ENCODE measurements at regions not wholly inside any gene's neighbourhood (a gene's known extent, or its start where the extent isn't known, plus 50 kb on each side); places are given as distances from the start of the nearest gene placed in this dataset.
A peak's percentile ranks its signal among the peaks of the same experiment; 100 is the strongest.

GRCh38 chrX:43003939-43004338, 226.0 kb upstream of the PPP1R2C start:
- POLR2A ChIA-PET (ENCODE audit: partially characterized antibody): no interaction called here
- H4K20me1 ChIP-seq (replicated peaks in 1 of 2; ENCODE audit: control insufficient read depth in 1 of 2, insufficient read depth in 2 of 2, low read length in 2 of 2): no peaks in the 10 kb centered on the region
- H2BK15ac ChIP-seq (ENCODE audit: low read length): no peak overlapping the region
- H3K56ac ChIP-seq (replicated peaks; ENCODE audit: insufficient read length, low read depth, low read length): no peak overlapping the region
- no peak overlapping the region for H3K23ac ChIP-seq (ENCODE audit: insufficient read length)
- H3K18ac ChIP-seq (ENCODE audit: extremely low read depth, low read length): no peak overlapping the region; the same call in 1 of the 2 replicates
- no peak overlapping the region for H2BK120ac ChIP-seq (replicated peaks; ENCODE audit: low read depth, low read length)
- no peak overlapping the region for H2AFZ ChIP-seq (ENCODE audit: low read length)
- no peak overlapping the region for H3K9ac ChIP-seq (replicated peaks in 1 of 4; ENCODE audit: extremely low read depth in 1 of 4, low read depth in 3 of 4, low read length in 3 of 4)
- no peaks in the 10 kb centered on the region for H3K79me2 ChIP-seq (ENCODE audit: control insufficient read depth in 1 of 2, insufficient read depth in 2 of 2, low read length in 2 of 2)
- no peak overlapping the region for H3K4me2 ChIP-seq (ENCODE audit: insufficient read depth in 1 of 2, low read depth in 2 of 2, low read length in 2 of 2)
- no peak overlapping the region for H4K8ac ChIP-seq (ENCODE audit: extremely low read depth, insufficient read depth, low read length)
- DNase-seq (ENCODE audit: low read depth in 1 of 2, low spot score in 2 of 2): no peak
- H3K9me3 ChIP-seq (ENCODE audit: insufficient read depth in 2 of 2, low read depth in 1 of 2, low read length in 1 of 2): no peaks in the 10 kb centered on the region
- H3K4me3 ChIP-seq (ENCODE audit: extremely low read depth in 1 of 4, insufficient read depth in 2 of 4, low read depth in 3 of 4, low read length in 4 of 4): no peak overlapping the region
- peak overlapping the region; percentile 23; the same call in 1 of the 2 replicates for H2BK5ac ChIP-seq (ENCODE audit: low read depth, low read length)
- H3K79me1 ChIP-seq (ENCODE audit: low read depth, low read length): no peaks in the 10 kb centered on the region
- CTCF ChIA-PET (ENCODE audit: partially characterized antibody): no interaction called here
- no peak overlapping the region for H2AK5ac ChIP-seq (ENCODE audit: low read depth, low read length)
- H3K27me3 ChIP-seq (replicated peaks in 1 of 4; ENCODE audit: control insufficient read depth in 3 of 4, extremely low read depth in 1 of 4, insufficient read depth in 3 of 4, low read length in 3 of 4): no peaks in the 10 kb centered on the region
- FAIRE-seq: no peak
- H4K5ac ChIP-seq (ENCODE audit: insufficient read length, low read depth, low read length): no peak overlapping the region
- no peak overlapping the region for H3K27ac ChIP-seq (ENCODE audit: low read depth, low read length)
- H3K23me2 ChIP-seq (ENCODE audit: low read depth, low read length): no peaks in the 10 kb centered on the region
- 93% methylated on average over 2 of the region's 2 CpGs; no CpG with 5 or more reads in 1 of the 2 experiments for WGBS, 2 experiments (ENCODE audit: extremely low coverage in 1 of 2, insufficient coverage in 1 of 2, insufficient read length in 1 of 2, insufficient replicate concordance in 2 of 2, low coverage in 1 of 2, low lambda C conversion rate in 2 of 2, missing lambda C conversion rate in 1 of 2)
- H3K14ac ChIP-seq (ENCODE audit: insufficient read length): no peak overlapping the region
- no peaks in the 10 kb centered on the region for H3K36me3 ChIP-seq (ENCODE audit: control insufficient read depth in 2 of 4, insufficient read depth in 4 of 4, low read length in 3 of 4)
- peak overlapping the region; percentile 61 for H4K91ac ChIP-seq (replicated peaks; ENCODE audit: insufficient read length, low read length)
- no peak overlapping the region for H3K4ac ChIP-seq (replicated peaks; ENCODE audit: insufficient read length, low read depth, low read length)
- peaks cover 0 to 7% (median 1%) of the 10 kb centered on the region in 4 experiments; a peak in 2 of 7 replicates for H3K4me1 ChIP-seq (replicated peaks in 1 of 4; ENCODE audit: control insufficient read depth in 3 of 4, insufficient read depth in 4 of 4, low read length in 3 of 4)
- TF ChIP-seq RXRA (IDR thresholded peaks at IDR 0.05; ENCODE audit: insufficient read depth, low read depth, low read length) (no peak), CREB1 (IDR thresholded peaks at IDR 0.05) (no peak), E2F6 (IDR thresholded peaks at IDR 0.05) (no peak), RFX5 (IDR thresholded peaks at IDR 0.05; ENCODE audit: borderline replicate concordance, low read depth, low read length) (no peak)
- no peak overlapping the region for H2BK12ac ChIP-seq (ENCODE audit: low read depth, low read length)
- 0 out of 2 replicates have a peak overlapping the region, but pooled peaks have one; percentile 77 for H2BK20ac ChIP-seq (ENCODE audit: low read length)
